AG09319 (cell line): ENCODE measurements at regions not wholly inside any gene's neighbourhood (a gene's known extent, or its start where the extent isn't known, plus 50 kb on each side); places are given as distances from the start of the nearest gene placed in this dataset.
"Not testable (repeated sequence)": the region's sequence is repeated elsewhere in the genome, so short reads cannot be mapped to it uniquely, and the experiment has no call there.

Experiments
- DNase-seq: peaks from one replicate; pipeline ENCODE4 v3.0.0-alpha.2; 2010; ENCODE audit warnings: low read depth; ENCODE audit errors: extremely low read depth
- CTCF ChIP-seq: IDR thresholded peaks from 2 replicates; pipeline ENCODE4 v1.5.1; 2011; ENCODE audit warnings: low read depth, mild to moderate bottlenecking, inconsistent platforms, low read length, moderate library complexity

GRCh38 chr7:89714131-89714530, 440.1 kb upstream of the STEAP1 start:
- DNase-seq = no peak
- no peak for TF ChIP-seq CTCF

- not testable (repeated sequence) for DNase-seq
These were observed 435.3 kb upstream of the STEAP1 start for GRCh38 chr7:89718941-89719340.

- no peak for DNase-seq
- TF ChIP-seq CTCF = no peak
These were observed 425.8 kb upstream of the STEAP1 start for GRCh38 chr7:89728481-89728880.

- TF ChIP-seq CTCF = no peak
- no peak for DNase-seq
These were observed 422.4 kb upstream of the STEAP1 start for GRCh38 chr7:89731751-89732445.

- no peak for DNase-seq
- no peak for TF ChIP-seq CTCF
These were observed 415.7 kb upstream of the STEAP1 start for GRCh38 chr7:89738549-89738948.

- no peak for DNase-seq
- TF ChIP-seq CTCF = no peak
These were observed 396.4 kb upstream of the STEAP1 start for GRCh38 chr7:89757910-89758309.

- no peak for DNase-seq
- no peak for TF ChIP-seq CTCF
These were observed 393.6 kb upstream of the STEAP1 start for GRCh38 chr7:89760690-89761089.

- TF ChIP-seq CTCF = no peak
- DNase-seq = no peak
These were observed 393.1 kb upstream of the STEAP1 start for GRCh38 chr7:89761173-89761572.
